ENCODE measurements at regions not wholly inside any gene's neighbourhood (a gene's known extent, or its start where the extent isn't known, plus 50 kb on each side); places are given as distances from the start of the nearest gene placed in this dataset.
"Not testable (repeated sequence)": the region's sequence is repeated elsewhere in the genome, so short reads cannot be mapped to it uniquely, and the experiment has no call there.

DNA sequence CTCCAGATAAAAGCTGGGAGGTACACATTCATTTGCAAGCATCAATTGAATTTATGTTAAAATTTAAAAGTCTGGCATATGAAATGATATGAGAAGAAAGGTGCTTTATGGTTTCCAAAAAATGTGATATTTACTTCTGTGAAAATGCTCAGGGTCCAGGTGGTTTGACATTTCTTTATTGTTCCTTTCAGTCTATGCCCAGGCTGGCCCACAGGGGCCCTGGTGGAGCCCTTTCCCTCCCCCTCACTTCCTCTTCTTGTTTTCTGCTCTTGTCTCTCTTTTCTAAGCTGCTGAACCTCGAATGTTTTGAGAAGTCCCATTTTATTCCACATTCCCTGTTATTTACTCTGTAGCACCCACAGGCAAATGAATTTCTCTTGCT is 127.8 kb downstream of the HS3ST3B1 start:
- no peak overlapping the region for H3K4me3 ChIP-seq (replicated peaks; ENCODE audit: low read depth, low read length)
- TF ChIP-seq CTCF (IDR thresholded peaks at IDR 0.05; ENCODE audit: low read depth, low read length, missing control alignments), result no peak
- DNase-seq (ENCODE audit: extremely low read depth, low read depth), result no peak

GRCh38 chr17:14427900-14428647 is 127.2 kb downstream of the HS3ST3B1 start:
- no peak overlapping the region for H3K4me3 ChIP-seq (replicated peaks; ENCODE audit: low read depth, low read length)
- no peak for DNase-seq (ENCODE audit: extremely low read depth, low read depth)
- no peak for TF ChIP-seq CTCF (IDR thresholded peaks at IDR 0.05; ENCODE audit: low read depth, low read length, missing control alignments)

- DNase-seq (ENCODE audit: extremely low read depth, low read depth); H3K4me3 ChIP-seq (replicated peaks; ENCODE audit: low read depth, low read length): not testable (repeated sequence)
Observed at GRCh38 chr17:14423156-14423555, 122.3 kb downstream of the HS3ST3B1 start.

GRCh38 chr17:14417336-14417735 is 116.5 kb downstream of the HS3ST3B1 start:
- no peak for DNase-seq (ENCODE audit: extremely low read depth, low read depth)
- no peak for TF ChIP-seq CTCF (IDR thresholded peaks at IDR 0.05; ENCODE audit: low read depth, low read length, missing control alignments)
- H3K4me3 ChIP-seq (replicated peaks; ENCODE audit: low read depth, low read length), result no peak overlapping the region

DNA sequence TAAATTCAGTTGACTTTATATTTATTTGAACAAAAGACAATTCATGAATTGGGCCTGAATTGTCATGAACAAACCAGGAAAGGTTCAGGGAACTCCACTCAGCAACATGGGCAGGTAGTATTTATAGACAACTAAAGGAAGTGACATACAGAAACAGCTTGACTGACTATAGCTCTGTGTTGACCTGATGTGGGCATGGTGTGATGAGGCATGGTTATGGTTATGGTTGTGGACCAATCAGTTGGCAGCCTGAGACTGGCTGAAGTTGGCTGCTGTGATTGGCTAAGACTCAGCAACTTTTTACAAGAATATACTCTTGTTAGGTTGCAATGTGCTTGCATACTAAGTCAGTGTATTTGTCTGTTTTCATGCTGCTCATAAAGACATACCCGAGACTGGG is 108.4 kb downstream of the HS3ST3B1 start:
- no peak for DNase-seq (ENCODE audit: extremely low read depth, low read depth)
- H3K4me3 ChIP-seq (replicated peaks; ENCODE audit: low read depth, low read length), result no peak overlapping the region
- no peak for TF ChIP-seq CTCF (IDR thresholded peaks at IDR 0.05; ENCODE audit: low read depth, low read length, missing control alignments)

DNA sequence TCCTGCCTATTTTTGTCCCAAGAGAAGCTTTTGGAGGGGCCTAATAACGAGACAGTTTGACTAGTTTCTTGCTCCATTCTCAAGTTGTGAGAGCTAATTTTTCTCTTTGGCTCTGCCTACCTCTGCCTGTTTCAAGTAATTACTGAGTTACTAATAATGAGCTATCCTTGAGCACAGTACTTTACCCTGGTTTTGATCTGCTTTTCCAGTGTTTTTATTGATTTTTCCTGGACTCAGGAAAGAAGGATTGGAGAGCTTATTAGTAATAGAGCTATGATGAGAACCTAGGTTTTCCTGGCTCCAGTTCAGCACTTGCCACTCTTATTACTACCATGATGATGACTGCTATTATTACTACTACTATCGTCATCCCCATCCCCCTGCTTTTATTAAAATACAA is 106.7 kb downstream of the HS3ST3B1 start:
- no peak for DNase-seq (ENCODE audit: extremely low read depth, low read depth)
- TF ChIP-seq CTCF (IDR thresholded peaks at IDR 0.05; ENCODE audit: low read depth, low read length, missing control alignments), result no peak
- no peak overlapping the region for H3K4me3 ChIP-seq (replicated peaks; ENCODE audit: low read depth, low read length)

DNA sequence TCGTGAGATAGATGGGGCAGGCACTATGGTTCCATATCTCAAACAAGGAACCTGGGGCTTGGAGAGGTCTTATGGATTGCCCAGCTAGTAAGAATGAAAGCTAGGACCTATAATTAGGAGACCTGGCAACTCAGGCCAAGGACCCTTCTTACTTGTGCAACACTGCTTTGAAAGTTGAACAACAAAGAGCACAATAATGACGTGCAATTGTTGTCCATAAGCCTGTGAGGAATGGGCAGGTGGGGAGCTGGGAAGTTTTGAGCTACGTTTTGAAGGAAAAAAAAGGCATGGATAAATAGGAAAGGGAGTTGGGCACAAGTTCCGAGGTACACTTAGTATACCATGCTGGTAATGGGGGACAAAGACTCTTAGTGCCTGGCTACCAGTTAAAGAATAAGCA is 104.3 kb downstream of the HS3ST3B1 start:
- no peak for DNase-seq (ENCODE audit: extremely low read depth, low read depth)
- no peak for TF ChIP-seq CTCF (IDR thresholded peaks at IDR 0.05; ENCODE audit: low read depth, low read length, missing control alignments)

More for the DNA sequence above, 104.3 kb downstream of the HS3ST3B1 start:
- H3K4me3 ChIP-seq (replicated peaks; ENCODE audit: low read depth, low read length), result no peak overlapping the region
